Thyroid gland (tissue), 4 donors: ENCODE measurements at regions not wholly inside any gene's neighbourhood (a gene's known extent, or its start where the extent isn't known, plus 50 kb on each side); places are given as distances from the start of the nearest gene placed in this dataset.

Source experiments
- CTCF ChIP-seq, 6 experiments: fragments of 200-600 bp in 3 of 6; fragments of 450-650 bp in 3 of 6; sonication (generic) in 3 of 6; IDR thresholded peaks; one replicate each; pipeline ENCODE4 v1.5.1; 2016 to 2019; ENCODE audit warnings: antibody characterized with exemption in 6 of 6, mild to moderate bottlenecking in 2 of 6, inconsistent platforms in 1 of 6, moderate library complexity in 1 of 6
- POLR2A ChIP-seq, 2 donors: fragments of 450-650 bp; IDR thresholded peaks; one replicate each; pipeline ENCODE4 v1.6.1; 2017; ENCODE audit warnings: antibody characterized with exemption in 2 of 2, mild to moderate bottlenecking in 2 of 2, moderate library complexity in 1 of 2

- TF ChIP-seq POLR2A (IDR thresholded peaks at IDR 0.05) (no peak), CTCF (IDR thresholded peaks at IDR 0.05) (no peak)
These were observed 576.2 kb downstream of the UQCRFS1 start for GRCh38 chr19:28636706-28637105.
